ACC112 (cell line): ENCODE measurements at regions not wholly inside any gene's neighbourhood (a gene's known extent, or its start where the extent isn't known, plus 50 kb on each side); places are given as distances from the start of the nearest gene placed in this dataset.
"Not testable (repeated sequence)": the region's sequence is repeated elsewhere in the genome, so short reads cannot be mapped to it uniquely, and the experiment has no call there.

Experiments
- H2AFZ ChIP-seq: fragments of 200-600 bp; sonication (generic); one replicate; pipeline ENCODE4 v1.6.0; 2017; ENCODE audit warnings: antibody characterized with exemption, low read length; ENCODE audit not compliant: unreplicated experiment
- H3K27ac ChIP-seq: fragments of 200-600 bp; sonication (generic); 2 replicates; pipeline ENCODE4 v1.5.1; 2014; ENCODE audit warnings: low read depth, mild to moderate bottlenecking, antibody characterized with exemption, low read length, moderate library complexity
- H3K27me3 ChIP-seq: fragments of 200-600 bp; sonication (generic); 2 replicates; pipeline ENCODE4 v1.6.1; 2014; ENCODE audit warnings: mild to moderate bottlenecking, antibody characterized with exemption, low read length, moderate library complexity, mixed read lengths; ENCODE audit not compliant: insufficient read depth
- H3K36me3 ChIP-seq: fragments of 200-600 bp; sonication (generic); 2 replicates; pipeline ENCODE4 v1.6.1; 2016; ENCODE audit warnings: mild to moderate bottlenecking, antibody characterized with exemption, low read length, moderate library complexity, mixed read lengths; ENCODE audit not compliant: insufficient read depth
- H3K4me1 ChIP-seq: fragments of 200-600 bp; sonication (generic); one replicate; pipeline ENCODE4 v1.6.1; 2016; ENCODE audit warnings: low read length, mixed read lengths; ENCODE audit not compliant: insufficient read depth, unreplicated experiment, control insufficient read depth
- H3K4me3 ChIP-seq: fragments of 200-600 bp; sonication (generic); 2 replicates; pipeline ENCODE4 v1.5.1; 2014; ENCODE audit warnings: mild to moderate bottlenecking, low read depth, low read length
- H3K79me2 ChIP-seq: fragments of 200-600 bp; sonication (generic); one replicate; pipeline ENCODE4 v1.6.0; 2016; ENCODE audit warnings: low read length; ENCODE audit not compliant: control insufficient read depth, unreplicated experiment, insufficient read depth

DNA sequence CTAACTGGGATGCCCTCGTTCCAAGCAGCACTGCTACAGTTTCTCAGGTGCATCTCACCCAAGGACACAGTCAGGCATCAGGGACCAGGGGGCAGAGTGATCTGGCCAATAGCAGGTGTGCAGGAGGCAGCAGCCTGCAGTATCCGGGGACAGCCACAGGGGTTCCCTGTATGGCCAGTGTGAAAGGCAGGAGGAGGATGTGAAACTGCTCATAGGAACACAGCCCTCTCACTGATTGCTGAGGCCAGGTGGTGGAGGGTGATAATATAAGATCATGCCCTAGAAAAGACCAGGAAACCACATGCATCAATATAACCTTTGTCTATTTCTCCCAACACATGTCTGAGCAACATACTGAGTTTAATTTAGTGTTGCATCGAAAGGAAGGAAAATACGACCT, 112.7 kb upstream of the TACR1 start:
- no peak overlapping the region for H2AFZ ChIP-seq
- no peaks in the 10 kb centered on the region for H3K27me3 ChIP-seq
- H3K27ac ChIP-seq: no peak overlapping the region
- H3K79me2 ChIP-seq: no peaks in the 10 kb centered on the region
- H3K36me3 ChIP-seq: no peaks in the 10 kb centered on the region
- H3K4me1 ChIP-seq: peaks cover 24% of the 10 kb centered on the region
- no peak overlapping the region for H3K4me3 ChIP-seq

GRCh38 chr2:75311521-75311920, 112.2 kb upstream of the TACR1 start:
- Histone ChIP-seq H2AFZ (no peak overlapping the region), H3K79me2 (no peaks in the 10 kb centered on the region), H3K4me3 (no peak overlapping the region), H3K27me3 (no peaks in the 10 kb centered on the region), H3K36me3 (no peaks in the 10 kb centered on the region), H3K27ac (no peak overlapping the region), H3K4me1 (peaks cover 24% of the 10 kb centered on the region)

DNA sequence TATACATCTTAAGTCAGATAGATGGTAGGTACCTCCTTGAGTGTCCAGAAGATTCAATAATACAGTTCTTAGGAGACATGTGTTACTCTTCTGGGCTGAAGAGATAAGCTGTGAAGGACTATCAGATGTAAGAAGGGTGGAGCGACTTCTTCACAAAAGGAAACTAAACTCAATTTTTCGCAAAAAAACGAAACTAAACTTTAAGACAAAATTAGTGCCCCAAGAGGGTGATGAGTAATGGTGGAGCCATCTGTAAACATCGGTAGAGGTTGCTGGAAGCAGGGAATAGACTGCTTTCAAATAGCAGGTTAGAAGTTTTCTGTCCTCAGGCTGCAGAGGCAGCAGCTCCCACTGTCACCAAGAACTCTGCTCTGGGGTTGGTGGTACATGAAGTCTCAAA, 111.6 kb upstream of the TACR1 start:
- Histone ChIP-seq H3K27me3 (no peaks in the 10 kb centered on the region), H3K27ac (peak overlapping the region; percentile 50), H2AFZ (peak overlapping the region; percentile 57), H3K4me3 (peak overlapping the region; percentile 66), H3K79me2 (no peaks in the 10 kb centered on the region), H3K4me1 (peaks cover 24% of the 10 kb centered on the region), H3K36me3 (no peaks in the 10 kb centered on the region)

- Histone ChIP-seq H3K79me2 (no peaks in the 10 kb centered on the region), H3K27ac (peak overlapping the region; percentile 50), H3K4me3 (peak overlapping the region; percentile 66), H3K27me3 (no peaks in the 10 kb centered on the region), H3K36me3 (no peaks in the 10 kb centered on the region), H3K4me1 (peaks cover 24% of the 10 kb centered on the region), H2AFZ (peak overlapping the region; percentile 57)
Observed at GRCh38 chr2:75309596-75310463, 110.5 kb upstream of the TACR1 start.

DNA sequence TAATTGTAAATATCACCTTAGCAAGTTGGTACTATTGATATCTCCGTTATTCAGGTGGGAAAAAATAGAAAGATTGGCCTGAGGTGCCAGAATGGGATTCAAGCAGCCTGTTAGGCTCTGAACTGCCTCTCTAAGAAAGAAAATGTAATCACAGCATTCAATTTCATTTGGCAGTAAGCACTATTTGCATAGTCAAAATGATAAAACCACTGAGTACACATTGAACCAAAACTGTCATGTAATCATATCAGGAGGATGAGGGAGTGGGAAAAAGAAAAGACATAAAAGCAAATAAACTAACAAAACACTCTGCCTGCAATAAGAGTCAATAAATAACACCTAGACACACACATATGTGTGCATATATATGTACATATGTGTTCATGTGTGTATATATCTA, 103.9 kb upstream of the TACR1 start:
- H3K27me3 ChIP-seq: no peaks in the 10 kb centered on the region
- no peaks in the 10 kb centered on the region for H3K4me1 ChIP-seq
- H3K27ac ChIP-seq: no peak overlapping the region
- H3K36me3 ChIP-seq: no peaks in the 10 kb centered on the region; the same call in 1 of the 2 replicates
- no peaks in the 10 kb centered on the region for H3K79me2 ChIP-seq
- H2AFZ ChIP-seq: no peak overlapping the region
- H3K4me3 ChIP-seq: no peak overlapping the region

GRCh38 chr2:75294362-75294761, 95.0 kb upstream of the TACR1 start:
- H3K4me1 ChIP-seq: peaks cover 40% of the 10 kb centered on the region
- H3K27me3 ChIP-seq: no peaks in the 10 kb centered on the region
- no peaks in the 10 kb centered on the region for H3K79me2 ChIP-seq
- H3K36me3 ChIP-seq: no peaks in the 10 kb centered on the region
- no peak overlapping the region for H3K4me3 ChIP-seq
- no peak overlapping the region for H2AFZ ChIP-seq
- H3K27ac ChIP-seq: no peak overlapping the region

DNA sequence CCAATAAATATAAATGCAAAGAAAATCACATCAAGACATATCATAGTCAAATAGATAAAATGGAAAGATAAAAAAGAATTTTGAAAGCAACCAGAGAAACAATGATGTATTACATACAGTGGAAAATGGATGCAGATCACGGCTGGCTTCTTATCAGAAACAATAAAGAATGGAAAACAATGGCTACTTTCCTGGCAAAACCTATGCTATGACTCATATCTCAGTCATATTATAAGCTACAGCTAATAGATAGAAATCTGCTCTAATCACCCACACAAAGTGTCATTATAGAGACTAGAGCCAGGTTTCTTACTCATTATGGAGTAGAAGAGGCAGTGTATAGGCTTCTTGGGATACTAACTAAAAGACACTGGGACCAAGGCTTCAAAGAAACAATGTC, 93.5 kb upstream of the TACR1 start:
- H3K79me2 ChIP-seq: no peaks in the 10 kb centered on the region
- no peaks in the 10 kb centered on the region for H3K27me3 ChIP-seq
- peak overlapping the region; percentile 6; the same call in 1 of the 2 replicates for H3K27ac ChIP-seq
- H3K4me3 ChIP-seq: peak overlapping the region; percentile 27; the same call in 1 of the 2 replicates
- peak overlapping the region; percentile 16 for H2AFZ ChIP-seq
- peaks cover 45% of the 10 kb centered on the region for H3K4me1 ChIP-seq
- H3K36me3 ChIP-seq: no peaks in the 10 kb centered on the region

DNA sequence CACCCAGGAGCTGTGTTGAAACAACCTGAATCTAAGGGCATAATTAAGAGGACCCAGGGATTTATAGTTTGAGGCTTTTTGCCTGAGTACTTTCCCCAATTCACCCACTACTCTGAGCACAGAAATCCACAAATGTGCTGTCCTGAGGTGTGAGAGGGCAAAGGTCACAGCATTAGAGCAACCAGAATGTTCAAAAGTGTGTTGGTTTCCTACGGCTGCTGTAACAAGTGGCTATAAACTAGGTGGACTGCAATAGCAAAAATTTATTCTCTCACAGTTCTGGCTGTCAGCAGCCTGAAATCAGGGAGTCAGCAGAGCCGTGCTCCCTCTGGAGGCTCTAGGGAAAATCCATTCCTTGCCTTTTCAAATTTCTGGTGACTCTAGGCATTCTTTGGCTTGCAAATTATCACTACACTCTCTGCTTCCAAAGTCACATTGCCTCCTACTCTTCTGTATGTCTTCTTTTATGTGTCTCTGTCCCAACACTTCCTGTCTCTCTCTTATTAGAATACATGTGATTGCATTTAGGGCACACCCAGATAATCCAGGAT, 91.4 kb upstream of the TACR1 start:
- H2AFZ ChIP-seq: no peak overlapping the region
- H3K27me3 ChIP-seq: no peaks in the 10 kb centered on the region
- H3K79me2 ChIP-seq: no peaks in the 10 kb centered on the region
- H3K4me3 ChIP-seq: no peak overlapping the region
- H3K4me1 ChIP-seq: peaks cover 48% of the 10 kb centered on the region
- H3K27ac ChIP-seq: no peak overlapping the region
- no peaks in the 10 kb centered on the region for H3K36me3 ChIP-seq

GRCh38 chr2:75289771-75290170, 90.5 kb upstream of the TACR1 start:
- peaks cover 48% of the 10 kb centered on the region for H3K4me1 ChIP-seq
- H3K27me3 ChIP-seq: no peaks in the 10 kb centered on the region
- no peak overlapping the region for H3K4me3 ChIP-seq
- H3K36me3 ChIP-seq: no peaks in the 10 kb centered on the region
- peak overlapping the region; percentile 14 for H2AFZ ChIP-seq
- no peaks in the 10 kb centered on the region for H3K79me2 ChIP-seq
- H3K27ac ChIP-seq: no peak overlapping the region

- not testable (repeated sequence) for H3K27me3 ChIP-seq, H3K27ac ChIP-seq, H3K79me2 ChIP-seq, H3K36me3 ChIP-seq, H2AFZ ChIP-seq, H3K4me3 ChIP-seq
- H3K4me1 ChIP-seq: peaks cover 48% of the 10 kb centered on the region
Observed at GRCh38 chr2:75289178-75289577, 89.9 kb upstream of the TACR1 start.

- Histone ChIP-seq H3K4me3 (no peak overlapping the region), H3K36me3 (no peaks in the 10 kb centered on the region), H3K4me1 (peaks cover 48% of the 10 kb centered on the region), H3K27ac (no peak overlapping the region), H2AFZ (no peak overlapping the region), H3K27me3 (no peaks in the 10 kb centered on the region), H3K79me2 (no peaks in the 10 kb centered on the region)
Observed at GRCh38 chr2:75288760-75289159, 89.4 kb upstream of the TACR1 start.
